Esophagus squamous epithelium (tissue), 5 donors: ENCODE measurements at regions not wholly inside any gene's neighbourhood (a gene's known extent, or its start where the extent isn't known, plus 50 kb on each side); places are given as distances from the start of the nearest gene placed in this dataset.

Experiments used
- DNase-seq: peaks from one replicate; lab custom pipeline; 2025; lab: John Stamatoyannopoulos, UW
- H3K27ac ChIP-seq, 4 donors: fragments of 200-600 bp; sonication (generic); one replicate each; pipeline ENCODE4 v1.5.1; 2016 to 2019; ENCODE audit warnings: mild to moderate bottlenecking in 1 of 4
- H3K27me3 ChIP-seq, 4 donors: fragments of 200-600 bp; sonication (generic); 1 replicate in 3 of 4; 2 replicates in 1 of 4; pipeline versions ENCODE4 v1.5.1 to v1.6.0; 2017 to 2021; ENCODE audit warnings: antibody characterized with exemption in 1 of 4
- H3K36me3 ChIP-seq, 3 donors: fragments of 200-600 bp; sonication (generic); one replicate each; pipeline ENCODE4 v1.5.1; 2016 to 2019
- H3K4me1 ChIP-seq, 3 donors: fragments of 200-600 bp; sonication (generic); one replicate each; pipeline ENCODE4 v1.5.1; 2017 to 2019
- H3K4me3 ChIP-seq, 4 donors: fragments of 200-600 bp; sonication (generic); 1 replicate in 3 of 4; 2 replicates in 1 of 4; pipeline ENCODE4 v1.5.1; 2016 to 2019; ENCODE audit warnings: mild to moderate bottlenecking in 2 of 4, moderate library complexity in 1 of 4
- H3K9me3 ChIP-seq, 3 donors: fragments of 200-600 bp; sonication (generic); one replicate each; pipeline ENCODE4 v1.5.1; 2016 to 2019
- CTCF ChIP-seq, 6 experiments: fragments of 450-650 bp in 4 of 6; fragments of 200-600 bp in 2 of 6; sonication (generic) in 2 of 6; IDR thresholded peaks; one replicate each; pipeline ENCODE4 v1.5.1; 2016 to 2019; ENCODE audit warnings: antibody characterized with exemption in 6 of 6, mild to moderate bottlenecking in 4 of 6, moderate library complexity in 4 of 6
- POLR2A ChIP-seq, 4 donors: fragments of 450-650 bp; IDR thresholded peaks; one replicate each; pipeline ENCODE4 v1.6.1; 2017; ENCODE audit warnings: antibody characterized with exemption in 4 of 4, mild to moderate bottlenecking in 4 of 4, moderate library complexity in 3 of 4
- WGBS, 2 donors: methylation state at CpG; one replicate each; pipeline ENCODE4 v1.1.5; 2018; 5-methylcytosine and 5-hydroxymethylcytosine counted together
- intact Hi-C: fragments of 100-400 bp; cut with DNase I; formaldehyde crosslinking; loops from one replicate; pipeline ENCODE4 v1.15.0; 2022
- donor health status: DM: yes; HTN: yes; CAD: no.

GRCh38 chr5:82802954-82803353 is 274.2 kb downstream of the TMEM167A start:
- Histone ChIP-seq H3K9me3 (no peaks in the 10 kb centered on the region), H3K27me3 (no peaks in the 10 kb centered on the region), H3K4me1 (no peaks in the 10 kb centered on the region), H3K36me3 (no peaks in the 10 kb centered on the region), H3K4me3 (no peak overlapping the region), H3K27ac (no peak overlapping the region)
- TF ChIP-seq POLR2A (IDR thresholded peaks at IDR 0.05): no peak
- no peak for TF ChIP-seq CTCF (IDR thresholded peaks at IDR 0.05)
- no peak for DNase-seq
- 50 to 51% methylated on average over 3 of the region's 3 CpGs for WGBS, 2 donors
- intact Hi-C loops: no loop called here

GRCh38 chr5:82800826-82801225 is 276.4 kb downstream of the TMEM167A start:
- no peak for DNase-seq
- Histone ChIP-seq H3K9me3 (no peaks in the 10 kb centered on the region), H3K27ac (no peak overlapping the region), H3K4me1 (no peaks in the 10 kb centered on the region), H3K4me3 (no peak overlapping the region), H3K27me3 (no peaks in the 10 kb centered on the region), H3K36me3 (no peaks in the 10 kb centered on the region)
- intact Hi-C loops: no loop called here
- WGBS, 2 donors: 84 to 88% methylated on average over 1 of the region's 1 CpG
- TF ChIP-seq CTCF (IDR thresholded peaks at IDR 0.05) (no peak), POLR2A (IDR thresholded peaks at IDR 0.05) (no peak)

GRCh38 chr5:82799361-82800077 is 277.7 kb downstream of the TMEM167A start:
- Histone ChIP-seq H3K27ac (no peak overlapping the region), H3K9me3 (no peaks in the 10 kb centered on the region), H3K27me3 (no peaks in the 10 kb centered on the region), H3K36me3 (no peaks in the 10 kb centered on the region), H3K4me1 (no peaks in the 10 kb centered on the region), H3K4me3 (no peak overlapping the region)
- intact Hi-C loops: no loop called here
- WGBS, 2 donors: 56 to 76% methylated on average over 5 of the region's 5 CpGs
- DNase-seq: no peak
- TF ChIP-seq CTCF (IDR thresholded peaks at IDR 0.05): no peak
- TF ChIP-seq POLR2A (IDR thresholded peaks at IDR 0.05): no peak

GRCh38 chr5:82798676-82799075 is 278.5 kb downstream of the TMEM167A start:
- WGBS, 2 donors: 29 to 42% methylated on average over 2 of the region's 2 CpGs
- H3K4me1 ChIP-seq: no peaks in the 10 kb centered on the region
- no peak overlapping the region for H3K4me3 ChIP-seq
- H3K27ac ChIP-seq: no peak overlapping the region
- TF ChIP-seq POLR2A (IDR thresholded peaks at IDR 0.05) (no peak), CTCF (IDR thresholded peaks at IDR 0.05) (no peak)
- no peaks in the 10 kb centered on the region for H3K36me3 ChIP-seq
- H3K9me3 ChIP-seq: no peaks in the 10 kb centered on the region
- intact Hi-C loops: no loop called here
- DNase-seq: no peak
- no peaks in the 10 kb centered on the region for H3K27me3 ChIP-seq

DNA sequence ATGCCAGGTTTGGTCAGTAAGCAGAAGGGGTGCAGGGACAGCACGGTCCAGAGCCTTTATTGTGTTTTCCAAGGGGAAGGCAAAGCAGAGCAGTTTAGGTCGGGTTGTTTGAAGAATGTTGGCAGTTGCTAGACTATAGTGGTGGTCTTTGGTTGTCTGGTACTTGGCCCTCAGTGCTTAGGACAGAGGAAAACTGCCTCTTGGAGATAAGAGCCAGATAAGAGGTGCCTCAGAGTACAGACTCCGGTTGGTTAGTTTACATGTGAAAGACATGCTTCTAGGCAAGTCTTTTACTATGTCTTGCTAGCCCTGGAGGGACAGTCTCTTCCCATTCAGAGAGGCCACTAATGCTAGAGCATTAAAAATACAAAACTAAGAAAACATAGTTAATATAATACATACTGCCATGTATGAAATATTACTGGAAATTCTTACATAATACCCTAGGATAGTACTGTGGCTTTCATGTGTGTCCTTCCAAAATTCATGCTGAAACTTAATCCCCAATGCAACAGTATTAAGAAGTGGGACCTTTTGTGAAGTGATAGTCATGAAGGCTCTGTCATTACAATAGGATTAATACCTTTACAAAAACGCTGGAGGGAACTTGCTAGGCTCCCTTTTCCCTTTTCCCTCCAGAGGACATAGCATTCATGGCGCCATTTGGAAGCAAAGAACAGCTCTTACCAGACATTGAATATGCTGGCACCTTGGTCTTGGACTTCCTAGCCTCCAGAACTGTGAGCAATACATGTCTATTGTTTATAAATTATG is 280.4 kb downstream of the TMEM167A start:
- intact Hi-C loops: no loop called here
- Histone ChIP-seq H3K4me3 (no peak overlapping the region), H3K27me3 (no peaks in the 10 kb centered on the region), H3K27ac (no peak overlapping the region), H3K36me3 (no peaks in the 10 kb centered on the region), H3K9me3 (no peaks in the 10 kb centered on the region), H3K4me1 (no peaks in the 10 kb centered on the region)
- WGBS, 2 donors: 53 to 55% methylated on average over 5 of the region's 5 CpGs
- TF ChIP-seq POLR2A (IDR thresholded peaks at IDR 0.05) (no peak), CTCF (IDR thresholded peaks at IDR 0.05) (no peak)
- DNase-seq: no peak
